ENCODE measurements at regions not wholly inside any gene's neighbourhood (a gene's known extent, or its start where the extent isn't known, plus 50 kb on each side); places are given as distances from the start of the nearest gene placed in this dataset.

GRCh38 chr21:17989780-17990179, 170.6 kb upstream of the C21orf91 start:
- WGBS = 51% methylated on average over 3 of the region's 3 CpGs
- H3K36me3 ChIP-seq (ENCODE audit: insufficient read depth) = no peaks in the 10 kb centered on the region
- H3K27ac ChIP-seq (ENCODE audit: low read depth) = no peak overlapping the region
- no peaks in the 10 kb centered on the region for H3K4me1 ChIP-seq (ENCODE audit: insufficient read depth)
- no peak overlapping the region for H3K4me3 ChIP-seq (ENCODE audit: low read depth, low read length)
- no peak for DNase-seq (ENCODE audit: extremely low spot score)

- H3K36me3 ChIP-seq (ENCODE audit: insufficient read depth) = no peaks in the 10 kb centered on the region
- WGBS = 44% methylated on average over 1 of the region's 1 CpG
- no peaks in the 10 kb centered on the region for H3K4me1 ChIP-seq (ENCODE audit: insufficient read depth)
- no peak for DNase-seq (ENCODE audit: extremely low spot score)
- H3K4me3 ChIP-seq (ENCODE audit: low read depth, low read length) = no peak overlapping the region
- no peak overlapping the region for H3K27ac ChIP-seq (ENCODE audit: low read depth)
These were observed 168.9 kb upstream of the C21orf91 start for GRCh38 chr21:17988102-17988437.

GRCh38 chr21:17987382-17988101, 168.4 kb upstream of the C21orf91 start:
- no peak overlapping the region for H3K27ac ChIP-seq (ENCODE audit: low read depth)
- no peak for DNase-seq (ENCODE audit: extremely low spot score)
- no peak overlapping the region for H3K4me3 ChIP-seq (ENCODE audit: low read depth, low read length)
- no peaks in the 10 kb centered on the region for H3K36me3 ChIP-seq (ENCODE audit: insufficient read depth)
- H3K4me1 ChIP-seq (ENCODE audit: insufficient read depth) = no peaks in the 10 kb centered on the region

- Histone ChIP-seq H3K4me3 (ENCODE audit: low read depth, low read length) (no peak overlapping the region), H3K4me1 (ENCODE audit: insufficient read depth) (peaks cover 2% of the 10 kb centered on the region), H3K27ac (ENCODE audit: low read depth) (no peak overlapping the region), H3K36me3 (ENCODE audit: insufficient read depth) (no peaks in the 10 kb centered on the region)
- WGBS = 70% methylated on average over 4 of the region's 4 CpGs
- DNase-seq (ENCODE audit: extremely low spot score) = no peak
These were observed 162.0 kb upstream of the C21orf91 start for GRCh38 chr21:17981060-17981740.

GRCh38 chr21:17979763-17980162, 160.6 kb upstream of the C21orf91 start:
- WGBS = 74% methylated on average over 1 of the region's 1 CpG
- no peak for DNase-seq (ENCODE audit: extremely low spot score)
- Histone ChIP-seq H3K4me1 (ENCODE audit: insufficient read depth) (peaks cover 2% of the 10 kb centered on the region), H3K4me3 (ENCODE audit: low read depth, low read length) (no peak overlapping the region), H3K27ac (ENCODE audit: low read depth) (no peak overlapping the region), H3K36me3 (ENCODE audit: insufficient read depth) (no peaks in the 10 kb centered on the region)

- H3K4me3 ChIP-seq (ENCODE audit: low read depth, low read length) = no peak overlapping the region
- peaks cover 2% of the 10 kb centered on the region for H3K4me1 ChIP-seq (ENCODE audit: insufficient read depth)
- DNase-seq (ENCODE audit: extremely low spot score) = no peak
- WGBS = 86% methylated on average over 3 of the region's 3 CpGs
- H3K36me3 ChIP-seq (ENCODE audit: insufficient read depth) = no peaks in the 10 kb centered on the region
- H3K27ac ChIP-seq (ENCODE audit: low read depth) = no peak overlapping the region
These were observed 159.7 kb upstream of the C21orf91 start for GRCh38 chr21:17978895-17979294.

GRCh38 chr21:17976691-17977090, 157.5 kb upstream of the C21orf91 start:
- H3K4me3 ChIP-seq (ENCODE audit: low read depth, low read length) = no peak overlapping the region
- peaks cover 2% of the 10 kb centered on the region for H3K4me1 ChIP-seq (ENCODE audit: insufficient read depth)
- H3K27ac ChIP-seq (ENCODE audit: low read depth) = no peak overlapping the region
- H3K36me3 ChIP-seq (ENCODE audit: insufficient read depth) = no peaks in the 10 kb centered on the region
- DNase-seq (ENCODE audit: extremely low spot score) = no peak

- Histone ChIP-seq H3K4me1 (ENCODE audit: insufficient read depth) (peaks cover 2% of the 10 kb centered on the region), H3K27ac (ENCODE audit: low read depth) (no peak overlapping the region), H3K36me3 (ENCODE audit: insufficient read depth) (no peaks in the 10 kb centered on the region), H3K4me3 (ENCODE audit: low read depth, low read length) (no peak overlapping the region)
- no peak for DNase-seq (ENCODE audit: extremely low spot score)
- WGBS = 94% methylated on average over 2 of the region's 2 CpGs
These were observed 157.0 kb upstream of the C21orf91 start for GRCh38 chr21:17976139-17976538.

GRCh38 chr21:17967319-17967718, 148.2 kb upstream of the C21orf91 start:
- Histone ChIP-seq H3K27ac (ENCODE audit: low read depth) (no peak overlapping the region), H3K4me1 (ENCODE audit: insufficient read depth) (no peaks in the 10 kb centered on the region), H3K36me3 (ENCODE audit: insufficient read depth) (no peaks in the 10 kb centered on the region), H3K4me3 (ENCODE audit: low read depth, low read length) (no peak overlapping the region)
- DNase-seq (ENCODE audit: extremely low spot score) = no peak

- Histone ChIP-seq H3K4me1 (ENCODE audit: insufficient read depth) (no peaks in the 10 kb centered on the region), H3K4me3 (ENCODE audit: low read depth, low read length) (no peak overlapping the region), H3K36me3 (ENCODE audit: insufficient read depth) (no peaks in the 10 kb centered on the region), H3K27ac (ENCODE audit: low read depth) (no peak overlapping the region)
- DNase-seq (ENCODE audit: extremely low spot score) = no peak
These were observed 145.6 kb upstream of the C21orf91 start for GRCh38 chr21:17964716-17965115.

GRCh38 chr21:17964199-17964598, 145.0 kb upstream of the C21orf91 start:
- Histone ChIP-seq H3K4me3 (ENCODE audit: low read depth, low read length) (no peak overlapping the region), H3K27ac (ENCODE audit: low read depth) (no peak overlapping the region), H3K4me1 (ENCODE audit: insufficient read depth) (no peaks in the 10 kb centered on the region), H3K36me3 (ENCODE audit: insufficient read depth) (no peaks in the 10 kb centered on the region)
- DNase-seq (ENCODE audit: extremely low spot score) = no peak
- WGBS = 87% methylated on average over 5 of the region's 5 CpGs

GRCh38 chr21:17950591-17950990, 131.4 kb upstream of the C21orf91 start:
- 82% methylated on average over 2 of the region's 2 CpGs for WGBS
- no peaks in the 10 kb centered on the region for H3K36me3 ChIP-seq (ENCODE audit: insufficient read depth)
- DNase-seq (ENCODE audit: extremely low spot score) = no peak
- no peak overlapping the region for H3K4me3 ChIP-seq (ENCODE audit: low read depth, low read length)
- H3K27ac ChIP-seq (ENCODE audit: low read depth) = no peak overlapping the region
- H3K4me1 ChIP-seq (ENCODE audit: insufficient read depth) = no peaks in the 10 kb centered on the region

- DNase-seq (ENCODE audit: extremely low spot score) = peak; percentile 45
- no peaks in the 10 kb centered on the region for H3K36me3 ChIP-seq (ENCODE audit: insufficient read depth)
- H3K27ac ChIP-seq (ENCODE audit: low read depth) = no peak overlapping the region
- H3K4me1 ChIP-seq (ENCODE audit: insufficient read depth) = no peaks in the 10 kb centered on the region
- no peak overlapping the region for H3K4me3 ChIP-seq (ENCODE audit: low read depth, low read length)
These were observed 130.3 kb upstream of the C21orf91 start for GRCh38 chr21:17949421-17949820.

GRCh38 chr21:17947531-17947930, 128.4 kb upstream of the C21orf91 start:
- Histone ChIP-seq H3K4me3 (ENCODE audit: low read depth, low read length) (no peak overlapping the region), H3K36me3 (ENCODE audit: insufficient read depth) (no peaks in the 10 kb centered on the region), H3K27ac (ENCODE audit: low read depth) (no peak overlapping the region), H3K4me1 (ENCODE audit: insufficient read depth) (no peaks in the 10 kb centered on the region)
- 22% methylated on average over 2 of the region's 2 CpGs for WGBS
- no peak for DNase-seq (ENCODE audit: extremely low spot score)

- no peaks in the 10 kb centered on the region for H3K36me3 ChIP-seq (ENCODE audit: insufficient read depth)
- 97% methylated on average over 4 of the region's 4 CpGs for WGBS
These were observed 111.9 kb upstream of the C21orf91 start for GRCh38 chr21:17931080-17931479.

More at GRCh38 chr21:17931080-17931479, 111.9 kb upstream of the C21orf91 start:
- DNase-seq (ENCODE audit: extremely low spot score) = no peak
- Histone ChIP-seq H3K4me3 (ENCODE audit: low read depth, low read length) (no peak overlapping the region), H3K27ac (ENCODE audit: low read depth) (no peak overlapping the region), H3K4me1 (ENCODE audit: insufficient read depth) (no peaks in the 10 kb centered on the region)
